H1 (cell line): ENCODE measurements at regions not wholly inside any gene's neighbourhood (a gene's known extent, or its start where the extent isn't known, plus 50 kb on each side); places are given as distances from the start of the nearest gene placed in this dataset.

ENCODE experiments used
- BRCA1 ChIP-seq: IDR thresholded peaks from 2 replicates; pipeline ENCODE4 v1.6.1; 2012; ENCODE audit warnings: low read depth, low read length, improper control_type of control experiment
- POLR2A ChIP-seq, 2 experiments: IDR thresholded peaks; 1 replicate in 1 of 2; 2 replicates in 1 of 2; pipeline ENCODE4 v1.6.1; 2011; ENCODE audit warnings: low read depth in 2 of 2, low read length in 2 of 2, mild to moderate bottlenecking in 2 of 2; ENCODE audit errors: control extremely low read depth in 1 of 2
- TF ChIP-seq, protein P1 (sequence below), 3 experiments: IDR thresholded peaks; 1 replicate in 2 of 3; 2 replicates in 1 of 3; pipeline versions ENCODE4 v1.5.1 to v1.6.1; 2011; ENCODE audit warnings: low read length in 3 of 3, mild to moderate bottlenecking in 3 of 3, inconsistent platforms in 2 of 3, low read depth in 1 of 3, moderate library complexity in 1 of 3; ENCODE audit not compliant: insufficient read depth in 1 of 3; ENCODE audit errors: control extremely low read depth in 1 of 3

- TF ChIP-seq, protein P1, sequence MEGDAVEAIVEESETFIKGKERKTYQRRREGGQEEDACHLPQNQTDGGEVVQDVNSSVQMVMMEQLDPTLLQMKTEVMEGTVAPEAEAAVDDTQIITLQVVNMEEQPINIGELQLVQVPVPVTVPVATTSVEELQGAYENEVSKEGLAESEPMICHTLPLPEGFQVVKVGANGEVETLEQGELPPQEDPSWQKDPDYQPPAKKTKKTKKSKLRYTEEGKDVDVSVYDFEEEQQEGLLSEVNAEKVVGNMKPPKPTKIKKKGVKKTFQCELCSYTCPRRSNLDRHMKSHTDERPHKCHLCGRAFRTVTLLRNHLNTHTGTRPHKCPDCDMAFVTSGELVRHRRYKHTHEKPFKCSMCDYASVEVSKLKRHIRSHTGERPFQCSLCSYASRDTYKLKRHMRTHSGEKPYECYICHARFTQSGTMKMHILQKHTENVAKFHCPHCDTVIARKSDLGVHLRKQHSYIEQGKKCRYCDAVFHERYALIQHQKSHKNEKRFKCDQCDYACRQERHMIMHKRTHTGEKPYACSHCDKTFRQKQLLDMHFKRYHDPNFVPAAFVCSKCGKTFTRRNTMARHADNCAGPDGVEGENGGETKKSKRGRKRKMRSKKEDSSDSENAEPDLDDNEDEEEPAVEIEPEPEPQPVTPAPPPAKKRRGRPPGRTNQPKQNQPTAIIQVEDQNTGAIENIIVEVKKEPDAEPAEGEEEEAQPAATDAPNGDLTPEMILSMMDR (IDR thresholded peaks at IDR 0.05; ENCODE audit: control extremely low read depth in 1 of 3, insufficient read depth in 1 of 3, low read depth in 1 of 3, low read length in 3 of 3), result no peak
- no peak for TF ChIP-seq POLR2A (IDR thresholded peaks at IDR 0.05; ENCODE audit: control extremely low read depth in 1 of 2, low read depth in 2 of 2, low read length in 2 of 2)
- TF ChIP-seq BRCA1, result no peak
Measured at GRCh38 chr10:8180360-8181109, 126.0 kb downstream of the GATA3 start.
